NB4 (cell line): ENCODE measurements at regions not wholly inside any gene's neighbourhood (a gene's known extent, or its start where the extent isn't known, plus 50 kb on each side); places are given as distances from the start of the nearest gene placed in this dataset.

ENCODE experiments used
- CTCF ChIP-seq: IDR thresholded peaks from one replicate; pipeline ENCODE4 v1.5.1; 2012; ENCODE audit warnings: low read depth, low read length
- MAX ChIP-seq: IDR thresholded peaks from 2 replicates; pipeline ENCODE4 v1.6.1; 2011; ENCODE audit warnings: low read depth, low read length
- MYC ChIP-seq: IDR thresholded peaks from 2 replicates; pipeline ENCODE4 v1.6.1; 2011; ENCODE audit warnings: low read depth, low read length
- POLR2A ChIP-seq: IDR thresholded peaks from 2 replicates; pipeline ENCODE4 v1.6.1; 2011; ENCODE audit warnings: mild to moderate bottlenecking; ENCODE audit not compliant: insufficient read length; ENCODE audit errors: extremely low read depth

GRCh38 chr16:85479972-85480726 is 133.0 kb upstream of the GSE1 start:
- TF ChIP-seq MAX (no peak), CTCF (peak; percentile 61), POLR2A (no peak), MYC (no peak)
